ENCODE measurements at regions not wholly inside any gene's neighbourhood (a gene's known extent, or its start where the extent isn't known, plus 50 kb on each side); places are given as distances from the start of the nearest gene placed in this dataset.
"Not testable (repeated sequence)": the region's sequence is repeated elsewhere in the genome, so short reads cannot be mapped to it uniquely, and the experiment has no call there.

GRCh38 chr15:96053781-96054428 lies 276.6 kb upstream of the NR2F2 start:
- no peak for DNase-seq (ENCODE audit: low read depth)

GRCh38 chr15:96054621-96055020 lies 275.9 kb upstream of the NR2F2 start:
- DNase-seq (ENCODE audit: low read depth): no peak

GRCh38 chr15:96058103-96058851 lies 272.2 kb upstream of the NR2F2 start:
- DNase-seq (ENCODE audit: low read depth): no peak

- DNase-seq (ENCODE audit: low read depth): not testable (repeated sequence)
These were observed 271.7 kb upstream of the NR2F2 start for GRCh38 chr15:96058852-96059103.

- not testable (repeated sequence) for DNase-seq (ENCODE audit: low read depth)
These were observed 269.9 kb upstream of the NR2F2 start for GRCh38 chr15:96060591-96060990.

GRCh38 chr15:96064351-96064756 lies 266.1 kb upstream of the NR2F2 start:
- no peak for DNase-seq (ENCODE audit: low read depth)

GRCh38 chr15:96066126-96066525 lies 264.4 kb upstream of the NR2F2 start:
- DNase-seq (ENCODE audit: low read depth): no peak

- no peak for DNase-seq (ENCODE audit: low read depth)
These were observed 263.5 kb upstream of the NR2F2 start for GRCh38 chr15:96066852-96067495.

- no peak for DNase-seq (ENCODE audit: low read depth)
These were observed 262.8 kb upstream of the NR2F2 start for GRCh38 chr15:96067677-96068076.

GRCh38 chr15:96068897-96069296 lies 261.6 kb upstream of the NR2F2 start:
- DNase-seq (ENCODE audit: low read depth): no peak

GRCh38 chr15:96070636-96071035 lies 259.9 kb upstream of the NR2F2 start:
- DNase-seq (ENCODE audit: low read depth): no peak

- DNase-seq (ENCODE audit: low read depth): no peak
These were observed 257.7 kb upstream of the NR2F2 start for GRCh38 chr15:96072821-96073220.

GRCh38 chr15:96073908-96074307 lies 256.6 kb upstream of the NR2F2 start:
- no peak for DNase-seq (ENCODE audit: low read depth)

GRCh38 chr15:96075895-96076294 lies 254.6 kb upstream of the NR2F2 start:
- no peak for DNase-seq (ENCODE audit: low read depth)

- DNase-seq (ENCODE audit: low read depth): no peak
These were observed 254.2 kb upstream of the NR2F2 start for GRCh38 chr15:96076350-96076749.

- DNase-seq (ENCODE audit: low read depth): no peak
These were observed 251.5 kb upstream of the NR2F2 start for GRCh38 chr15:96079041-96079440.

- no peak for DNase-seq (ENCODE audit: low read depth)
These were observed 250.6 kb upstream of the NR2F2 start for GRCh38 chr15:96079882-96080281.

GRCh38 chr15:96086164-96086563 lies 244.3 kb upstream of the NR2F2 start:
- DNase-seq (ENCODE audit: low read depth): no peak

- DNase-seq (ENCODE audit: low read depth): no peak
These were observed 243.2 kb upstream of the NR2F2 start for GRCh38 chr15:96087180-96087884.

GRCh38 chr15:96088650-96089049 lies 241.8 kb upstream of the NR2F2 start:
- DNase-seq (ENCODE audit: low read depth): no peak

- DNase-seq (ENCODE audit: low read depth): no peak
These were observed 241.0 kb upstream of the NR2F2 start for GRCh38 chr15:96089405-96090058.

GRCh38 chr15:96092186-96092585 lies 238.3 kb upstream of the NR2F2 start:
- no peak for DNase-seq (ENCODE audit: low read depth)
